Common myeloid progenitor, CD34-positive (primary cell): ENCODE measurements at regions not wholly inside any gene's neighbourhood (a gene's known extent, or its start where the extent isn't known, plus 50 kb on each side); places are given as distances from the start of the nearest gene placed in this dataset.

Experiments used
- CTCF ChIA-PET: fragments of 350-600 bp; sonication (Branson Sonifier 250); formaldehyde crosslinking; loops from one replicate; lab custom pipeline; 2021; ENCODE audit warnings: antibody characterized with exemption; lab: Charles Lee
- POLR2A ChIA-PET: fragments of 350-600 bp; sonication (Branson Sonifier 250); formaldehyde crosslinking; loops from one replicate; lab custom pipeline; 2021; ENCODE audit warnings: antibody characterized with exemption; lab: Charles Lee
- DNase-seq, 3 donors: peaks; one replicate each; pipeline versions ENCODE4 v3.0.0 to v3.0.0-alpha.2; 2013
- H3K27ac ChIP-seq, 2 experiments: 1 replicate in 1 of 2; 2 replicates in 1 of 2; pipeline ENCODE4 v1.7.0; 2013; ENCODE audit warnings: inconsistent platforms in 2 of 2, low read length in 2 of 2, mild to moderate bottlenecking in 2 of 2, low read depth in 1 of 2, moderate library complexity in 1 of 2; ENCODE audit not compliant: severe bottlenecking in 2 of 2, insufficient read depth in 1 of 2, poor library complexity in 1 of 2
- H3K27me3 ChIP-seq, 5 experiments: replicated peaks in 2 of 5; 1 replicate in 3 of 5; 2 replicates in 2 of 5; pipeline versions ENCODE4 v1.6.1 to v1.7.0; 2013; ENCODE audit warnings: low read length in 4 of 5, mild to moderate bottlenecking in 2 of 5, moderate library complexity in 2 of 5, inconsistent platforms in 1 of 5; ENCODE audit not compliant: insufficient read depth in 5 of 5, control insufficient read depth in 4 of 5
- H3K36me3 ChIP-seq, 4 experiments: 1 replicate in 2 of 4; 2 replicates in 2 of 4; pipeline versions ENCODE4 v1.6.1 to v1.7.0; 2013; ENCODE audit warnings: low read length in 3 of 4, control low read depth in 1 of 4, mild to moderate bottlenecking in 1 of 4; ENCODE audit not compliant: control insufficient read depth in 4 of 4, insufficient read depth in 4 of 4
- H3K4me1 ChIP-seq, 4 experiments: 1 replicate in 3 of 4; 2 replicates in 1 of 4; pipeline versions ENCODE4 v1.6.1 to v1.7.1; 2013; ENCODE audit warnings: low read length in 3 of 4, mild to moderate bottlenecking in 3 of 4, control low read depth in 1 of 4, inconsistent platforms in 1 of 4, moderate library complexity in 1 of 4; ENCODE audit not compliant: control insufficient read depth in 4 of 4, insufficient read depth in 4 of 4; ENCODE audit errors: control extremely low read depth in 1 of 4
- H3K4me3 ChIP-seq, 7 experiments: 1 replicate in 4 of 7; 2 replicates in 3 of 7; pipeline versions ENCODE4 v1.5.1 to v1.7.0; 2013; ENCODE audit warnings: mild to moderate bottlenecking in 7 of 7, low read length in 6 of 7, moderate library complexity in 6 of 7, inconsistent platforms in 2 of 7, low read depth in 2 of 7, control low read depth in 1 of 7; ENCODE audit not compliant: insufficient read depth in 4 of 7, control insufficient read depth in 1 of 7; ENCODE audit errors: extremely low read depth in 1 of 7
- H3K9me3 ChIP-seq, 5 experiments: 1 replicate in 4 of 5; 2 replicates in 1 of 5; pipeline versions ENCODE4 v1.6.1 to v1.7.1; 2013; ENCODE audit warnings: low read length in 4 of 5, mild to moderate bottlenecking in 2 of 5, inconsistent platforms in 1 of 5, low read depth in 1 of 5, moderate library complexity in 1 of 5; ENCODE audit not compliant: control insufficient read depth in 4 of 5, insufficient read depth in 2 of 5; ENCODE audit errors: control extremely low read depth in 1 of 5
- WGBS: methylation state at CpG from one replicate; pipeline ENCODE4 v1.1.5; 2013; ENCODE audit not compliant: insufficient coverage; 5-methylcytosine and 5-hydroxymethylcytosine counted together

- Histone ChIP-seq H3K4me1 (no peaks in the 10 kb centered on the region), H3K27me3 (peaks cover 0 to 4% (median 0%) of the 10 kb centered on the region in 5 experiments), H3K27ac (no peak overlapping the region), H3K36me3 (no peaks in the 10 kb centered on the region), H3K9me3 (no peaks in the 10 kb centered on the region), H3K4me3 (no peak overlapping the region)
- POLR2A ChIA-PET, result no interaction called here
- DNase-seq, result no peak
- 90% methylated on average over 3 of the region's 3 CpGs for WGBS
- CTCF ChIA-PET, result no interaction called here
These were observed 476.0 kb downstream of the ZSWIM6 start for GRCh38 chr5:61808091-61808490.

GRCh38 chr5:61808909-61809308 is 476.9 kb downstream of the ZSWIM6 start:
- Histone ChIP-seq H3K27ac (no peak overlapping the region), H3K36me3 (no peaks in the 10 kb centered on the region), H3K4me1 (no peaks in the 10 kb centered on the region), H3K9me3 (no peaks in the 10 kb centered on the region), H3K27me3 (peaks cover 0 to 4% (median 0%) of the 10 kb centered on the region in 5 experiments), H3K4me3 (no peak overlapping the region)
- DNase-seq, result no peak
- ChIA-PET POLR2A (no interaction called here), CTCF (interaction anchor here (1.1 kb wide), 2 partner anchors 12 to 14 kb away, joined by 3 read pairs; no protein-coding TSS in a partner anchor)
- 99% methylated on average over 9 of the region's 9 CpGs for WGBS

GRCh38 chr5:61809651-61810050 is 477.6 kb downstream of the ZSWIM6 start:
- POLR2A ChIA-PET, result no interaction called here
- Histone ChIP-seq H3K27me3 (peaks cover 0 to 4% (median 0%) of the 10 kb centered on the region in 5 experiments), H3K36me3 (no peaks in the 10 kb centered on the region), H3K4me1 (no peaks in the 10 kb centered on the region), H3K9me3 (no peaks in the 10 kb centered on the region), H3K4me3 (no peak overlapping the region), H3K27ac (no peak overlapping the region)
- WGBS, result 100% methylated on average over 2 of the region's 4 CpGs
- CTCF ChIA-PET, result interaction anchor here (1.1 kb wide), 2 partner anchors 11 to 13 kb away, joined by 3 read pairs; no protein-coding TSS in a partner anchor
- DNase-seq, result no peak

- Histone ChIP-seq H3K4me1 (no peaks in the 10 kb centered on the region), H3K27me3 (peaks cover 0 to 4% (median 0%) of the 10 kb centered on the region in 5 experiments), H3K9me3 (no peaks in the 10 kb centered on the region), H3K36me3 (no peaks in the 10 kb centered on the region), H3K4me3 (no peak overlapping the region), H3K27ac (no peak overlapping the region)
- CTCF ChIA-PET, result no interaction called here
- POLR2A ChIA-PET, result no interaction called here
- 100% methylated on average over 1 of the region's 1 CpG for WGBS
- DNase-seq, result no peak
These were observed 479.0 kb downstream of the ZSWIM6 start for GRCh38 chr5:61811052-61811451.

GRCh38 chr5:61813361-61813760 is 481.3 kb downstream of the ZSWIM6 start:
- ChIA-PET CTCF (no interaction called here), POLR2A (no interaction called here)
- Histone ChIP-seq H3K27ac (no peak overlapping the region), H3K9me3 (no peaks in the 10 kb centered on the region), H3K4me3 (no peak overlapping the region), H3K27me3 (peaks cover 0 to 4% (median 0%) of the 10 kb centered on the region in 5 experiments), H3K36me3 (no peaks in the 10 kb centered on the region), H3K4me1 (no peaks in the 10 kb centered on the region)
- DNase-seq, result no peak
- WGBS, result 92% methylated on average over 1 of the region's 1 CpG

- DNase-seq, result no peak
- 100% methylated on average over 1 of the region's 1 CpG for WGBS
- ChIA-PET CTCF (no interaction called here), POLR2A (no interaction called here)
- Histone ChIP-seq H3K36me3 (no peaks in the 10 kb centered on the region), H3K27me3 (peaks cover 0 to 2% (median 0%) of the 10 kb centered on the region in 5 experiments), H3K27ac (no peak overlapping the region), H3K9me3 (no peaks in the 10 kb centered on the region), H3K4me1 (no peaks in the 10 kb centered on the region), H3K4me3 (no peak overlapping the region)
These were observed 483.3 kb downstream of the ZSWIM6 start for GRCh38 chr5:61815339-61815738.

- 94% methylated on average over 9 of the region's 9 CpGs for WGBS
- ChIA-PET CTCF (no interaction called here), POLR2A (no interaction called here)
- no peak overlapping the region for H3K27ac ChIP-seq
- H3K36me3 ChIP-seq, result no peaks in the 10 kb centered on the region
- no peak for DNase-seq
- H3K27me3 ChIP-seq, result peaks cover 0 to 2% (median 0%) of the 10 kb centered on the region in 5 experiments
- no peaks in the 10 kb centered on the region for H3K4me1 ChIP-seq
- H3K9me3 ChIP-seq, result no peaks in the 10 kb centered on the region
- no peak overlapping the region for H3K4me3 ChIP-seq
These were observed 484.1 kb downstream of the ZSWIM6 start for GRCh38 chr5:61816146-61816545.
